NB4 (cell line): ENCODE measurements at regions not wholly inside any gene's neighbourhood (a gene's known extent, or its start where the extent isn't known, plus 50 kb on each side); places are given as distances from the start of the nearest gene placed in this dataset.

Source experiments
- DNase-seq: peaks from one replicate; pipeline ENCODE4 v3.0.0; 2010; ENCODE audit warnings: low read depth
- H3K4me3 ChIP-seq: one replicate; pipeline ENCODE4 v1.5.1; 2011; ENCODE audit warnings: mild to moderate bottlenecking, low read depth, low read length, moderate library complexity
- CTCF ChIP-seq: IDR thresholded peaks from one replicate; pipeline ENCODE4 v1.5.1; 2012; ENCODE audit warnings: low read depth, low read length
- MAX ChIP-seq: IDR thresholded peaks from 2 replicates; pipeline ENCODE4 v1.6.1; 2011; ENCODE audit warnings: low read depth, low read length
- MYC ChIP-seq: IDR thresholded peaks from 2 replicates; pipeline ENCODE4 v1.6.1; 2011; ENCODE audit warnings: low read depth, low read length
- POLR2A ChIP-seq: IDR thresholded peaks from 2 replicates; pipeline ENCODE4 v1.6.1; 2011; ENCODE audit warnings: mild to moderate bottlenecking; ENCODE audit not compliant: insufficient read length; ENCODE audit errors: extremely low read depth

GRCh38 chr2:239710953-239711861 is 310.4 kb upstream of the HDAC4 start:
- TF ChIP-seq CTCF (no peak), MAX (no peak), MYC (no peak), POLR2A (no peak)
- H3K4me3 ChIP-seq = no peak overlapping the region
- no peak for DNase-seq

GRCh38 chr2:239706367-239706766 is 305.5 kb upstream of the HDAC4 start:
- no peak overlapping the region for H3K4me3 ChIP-seq
- TF ChIP-seq POLR2A (no peak), MAX (no peak), MYC (no peak), CTCF (no peak)
- no peak for DNase-seq

- TF ChIP-seq CTCF = no peak
- no peak for TF ChIP-seq MAX
- no peak for TF ChIP-seq POLR2A
- no peak for TF ChIP-seq MYC
Observed at GRCh38 chr2:239704737-239705136, 303.9 kb upstream of the HDAC4 start.

GRCh38 chr2:239703834-239704233 is 303.0 kb upstream of the HDAC4 start:
- DNase-seq = no peak
- no peak overlapping the region for H3K4me3 ChIP-seq
- TF ChIP-seq MYC = no peak
- no peak for TF ChIP-seq POLR2A
- no peak for TF ChIP-seq MAX
- no peak for TF ChIP-seq CTCF

More at GRCh38 chr2:239704737-239705136, 303.9 kb upstream of the HDAC4 start:
- DNase-seq = no peak
- no peak overlapping the region for H3K4me3 ChIP-seq

GRCh38 chr2:239700686-239701345 is 300.0 kb upstream of the HDAC4 start:
- TF ChIP-seq POLR2A = no peak
- no peak for TF ChIP-seq MAX
- TF ChIP-seq MYC = no peak
- no peak for TF ChIP-seq CTCF
- no peak for DNase-seq
- no peak overlapping the region for H3K4me3 ChIP-seq
